ENCODE measurements at regions not wholly inside any gene's neighbourhood (a gene's known extent, or its start where the extent isn't known, plus 50 kb on each side); places are given as distances from the start of the nearest gene placed in this dataset.

GRCh38 chr5:7169240-7169878 is 226.6 kb upstream of the ADCY2 start:
- no peak for TF ChIP-seq CTCF (IDR thresholded peaks at IDR 0.05; ENCODE audit: control extremely low read depth in 1 of 3, insufficient read depth in 1 of 3, low read depth in 1 of 3, low read length in 3 of 3)
- no peak for TF ChIP-seq RXRA (IDR thresholded peaks at IDR 0.05; ENCODE audit: insufficient read depth, low read depth, low read length)
- TF ChIP-seq CBX5 (IDR thresholded peaks at IDR 0.05; ENCODE audit: low read depth, low read length) = no peak
- no peak for TF ChIP-seq POLR2AphosphoS5 (IDR thresholded peaks at IDR 0.05; ENCODE audit: low read depth, low read length)
- no peak for TF ChIP-seq SUZ12 (IDR thresholded peaks at IDR 0.05; ENCODE audit: low read length)

Measured in H1 (cell line).